Cerebellar cortex (tissue), 1 donor: ENCODE measurements at regions not wholly inside any gene's neighbourhood (a gene's known extent, or its start where the extent isn't known, plus 50 kb on each side); places are given as distances from the start of the nearest gene placed in this dataset.
"Not testable (repeated sequence)": the region's sequence is repeated elsewhere in the genome, so short reads cannot be mapped to it uniquely, and the experiment has no call there.

Source experiments
- DNase-seq: peaks from one replicate; pipeline ENCODE4 v3.0.0-alpha.2; 2015; ENCODE audit warnings: low spot score

DNA sequence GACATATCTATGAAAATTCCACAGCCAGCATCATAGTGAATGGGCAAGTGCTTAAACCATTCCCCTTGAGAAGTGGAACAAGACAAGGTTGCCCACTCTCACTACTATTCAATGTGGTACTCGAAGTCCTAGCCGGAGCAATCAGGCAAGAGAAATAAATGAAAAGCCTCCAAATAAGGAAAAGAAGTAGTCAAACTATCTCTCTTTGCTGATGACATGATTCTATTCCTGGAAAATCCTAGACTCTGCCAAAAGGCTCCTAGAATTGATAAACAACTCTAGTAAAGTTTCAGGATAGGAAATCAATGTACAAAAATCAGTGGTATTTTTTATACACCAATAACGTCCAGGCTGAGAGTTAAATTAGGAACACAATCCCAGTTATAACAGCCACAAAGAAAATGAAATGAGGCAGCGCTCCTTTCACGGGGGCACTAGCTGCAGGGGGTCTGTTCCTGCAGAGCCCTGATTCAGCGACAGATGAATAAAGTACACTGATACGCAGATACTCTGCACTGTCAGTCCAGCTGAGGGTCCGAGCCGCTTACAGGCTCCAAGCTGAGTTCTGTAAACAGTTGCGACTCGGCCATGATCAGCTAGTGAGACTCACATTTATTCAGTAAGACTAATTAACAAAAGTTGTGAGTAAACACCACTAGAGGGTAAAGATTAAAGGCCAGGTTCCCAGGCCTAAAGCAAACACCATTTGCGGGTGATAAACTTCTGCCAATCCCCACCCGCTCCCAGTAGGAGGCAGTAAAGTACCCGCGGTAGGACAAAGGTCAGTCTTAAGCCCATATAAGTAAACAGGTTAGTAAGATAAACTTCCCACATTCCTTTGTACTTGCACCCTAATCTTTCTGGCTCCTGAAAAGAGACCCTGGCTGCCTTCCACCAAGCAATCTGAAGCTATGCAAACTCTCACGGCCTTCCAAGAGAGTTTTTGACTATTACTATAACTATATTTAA lies 290.6 kb upstream of the GRID2 start:
- no peak for DNase-seq

DNA sequence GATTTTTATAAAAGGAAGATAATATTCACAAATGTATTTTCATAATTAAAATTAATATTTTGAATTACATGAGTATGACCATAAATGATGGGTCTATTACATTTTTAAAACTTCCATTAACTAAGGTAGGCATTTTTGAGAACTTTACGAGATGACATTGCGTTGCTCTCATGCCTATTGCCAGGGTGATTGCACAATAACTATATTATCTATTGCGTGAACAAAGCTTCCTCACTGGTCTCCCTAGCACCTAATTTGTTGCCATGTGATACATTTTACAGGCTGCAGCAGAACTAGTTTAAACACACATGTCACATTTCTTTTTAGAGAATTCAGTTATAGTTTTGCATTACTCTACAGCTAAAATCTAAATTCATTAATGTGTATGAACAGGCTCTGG lies 289.7 kb upstream of the GRID2 start:
- no peak for DNase-seq

DNA sequence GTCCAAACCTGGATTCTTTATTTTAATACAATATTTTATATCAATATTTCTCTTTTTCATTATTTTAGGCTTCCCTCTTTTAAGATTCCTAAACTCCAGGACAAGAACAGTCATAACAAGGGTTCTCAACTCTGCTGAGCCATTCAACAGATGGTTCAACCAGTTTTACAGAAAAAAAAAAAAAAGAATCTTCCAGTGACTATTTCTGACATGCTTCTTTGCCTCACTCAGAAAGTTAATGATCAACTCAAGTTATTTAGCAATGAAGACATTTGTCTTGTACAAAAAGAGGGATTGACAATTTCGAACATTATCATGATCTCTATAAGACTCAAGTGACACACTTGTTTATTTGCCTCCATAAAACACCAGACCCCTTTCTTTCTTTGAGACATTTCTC lies 282.6 kb upstream of the GRID2 start:
- DNase-seq: no peak

DNA sequence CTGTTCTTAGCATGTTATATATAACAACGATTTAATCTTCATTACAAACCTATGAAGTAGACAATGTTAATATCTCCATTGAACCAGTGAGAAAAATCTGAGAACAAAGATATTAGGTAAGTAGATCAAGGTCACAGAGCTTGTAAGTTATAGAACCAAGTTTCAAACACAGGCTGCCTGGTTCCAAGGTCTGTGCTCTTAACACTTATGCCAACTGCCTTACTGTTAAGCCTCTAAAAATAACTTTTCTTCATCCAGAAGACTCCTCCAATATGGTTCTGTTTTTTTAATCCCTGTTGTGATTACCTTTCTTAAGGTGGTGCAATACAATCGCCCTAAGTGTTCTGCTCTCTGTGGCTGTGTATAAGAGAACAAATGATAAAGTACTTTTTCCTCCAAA lies 282.0 kb upstream of the GRID2 start:
- no peak for DNase-seq

DNA sequence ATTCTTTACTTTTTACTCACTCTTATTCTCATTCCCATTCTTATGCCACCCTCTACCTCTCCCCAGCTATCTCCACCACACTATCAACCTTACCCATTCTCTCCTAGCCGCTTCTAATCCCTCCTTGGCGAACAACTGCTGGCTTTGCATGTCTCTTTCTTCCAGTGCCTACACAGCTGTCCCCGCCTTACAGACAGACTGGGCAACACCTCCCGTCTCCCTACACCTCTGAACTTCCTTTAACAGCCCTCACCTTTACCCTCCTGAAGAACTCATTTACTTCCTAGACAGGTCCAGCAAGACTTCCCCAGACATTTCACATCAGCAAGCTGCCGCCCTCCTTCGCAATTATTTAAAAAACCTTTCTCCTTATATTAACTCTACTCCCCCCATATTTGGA lies 274.9 kb upstream of the GRID2 start:
- DNase-seq: not testable (repeated sequence)

DNA sequence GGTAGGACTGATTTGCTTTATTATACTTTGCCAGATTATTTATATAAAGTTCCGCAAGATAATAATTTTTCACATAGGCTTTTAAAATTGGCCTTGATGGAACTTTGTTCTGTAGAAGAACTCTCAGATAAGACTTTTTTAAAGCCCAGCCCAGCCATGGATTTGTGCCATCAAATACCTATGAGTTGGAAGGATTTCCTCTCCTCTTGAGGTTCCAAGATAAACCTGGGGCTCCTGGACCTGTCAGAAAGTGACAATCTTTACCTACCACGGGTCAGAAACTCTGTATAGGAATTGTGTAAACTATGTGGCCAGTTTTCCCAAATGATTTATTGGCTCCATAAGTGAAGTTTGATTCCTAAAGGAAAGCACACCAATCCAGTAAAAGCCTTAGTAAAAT lies 271.9 kb upstream of the GRID2 start:
- DNase-seq: no peak

DNA sequence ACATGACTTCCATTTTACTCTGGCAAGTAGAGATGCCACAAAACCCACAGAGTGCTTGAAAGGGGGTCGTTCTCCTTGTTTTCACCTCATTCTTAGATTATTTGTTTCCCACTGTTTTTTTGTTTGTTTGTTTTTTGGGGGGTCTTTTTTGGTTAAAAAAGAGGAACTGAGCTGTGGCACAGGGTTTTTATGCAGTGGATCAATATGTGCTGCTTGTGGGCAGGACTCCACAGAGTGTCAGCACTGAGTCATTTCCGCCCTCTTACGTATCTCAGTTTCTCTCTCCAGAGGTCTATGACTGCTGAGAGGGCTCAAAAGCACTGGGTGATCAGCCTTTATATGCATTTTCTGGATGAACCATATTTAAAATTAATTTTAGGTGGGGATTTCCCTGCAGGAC lies 268.1 kb upstream of the GRID2 start:
- no peak for DNase-seq

DNA sequence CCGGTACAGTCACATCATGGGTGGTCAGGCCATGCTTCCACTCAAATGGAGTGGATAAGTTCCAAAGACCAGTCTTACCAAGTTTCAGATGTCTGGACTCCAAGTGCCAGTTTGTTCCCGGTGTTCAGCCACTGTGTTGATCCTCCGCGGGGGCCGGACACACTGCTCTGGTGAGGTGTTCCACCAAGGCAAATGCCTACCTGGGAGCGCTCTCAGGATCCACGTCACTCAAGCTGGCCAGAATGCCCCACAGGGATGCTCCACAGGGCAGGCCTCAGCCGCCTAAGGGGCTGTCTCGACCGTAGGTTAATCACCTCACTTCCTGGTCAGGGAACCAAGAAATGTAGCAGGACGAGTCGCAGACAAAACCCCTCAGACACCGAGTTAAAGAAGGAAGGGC lies 258.0 kb upstream of the GRID2 start:
- DNase-seq: no peak

DNA sequence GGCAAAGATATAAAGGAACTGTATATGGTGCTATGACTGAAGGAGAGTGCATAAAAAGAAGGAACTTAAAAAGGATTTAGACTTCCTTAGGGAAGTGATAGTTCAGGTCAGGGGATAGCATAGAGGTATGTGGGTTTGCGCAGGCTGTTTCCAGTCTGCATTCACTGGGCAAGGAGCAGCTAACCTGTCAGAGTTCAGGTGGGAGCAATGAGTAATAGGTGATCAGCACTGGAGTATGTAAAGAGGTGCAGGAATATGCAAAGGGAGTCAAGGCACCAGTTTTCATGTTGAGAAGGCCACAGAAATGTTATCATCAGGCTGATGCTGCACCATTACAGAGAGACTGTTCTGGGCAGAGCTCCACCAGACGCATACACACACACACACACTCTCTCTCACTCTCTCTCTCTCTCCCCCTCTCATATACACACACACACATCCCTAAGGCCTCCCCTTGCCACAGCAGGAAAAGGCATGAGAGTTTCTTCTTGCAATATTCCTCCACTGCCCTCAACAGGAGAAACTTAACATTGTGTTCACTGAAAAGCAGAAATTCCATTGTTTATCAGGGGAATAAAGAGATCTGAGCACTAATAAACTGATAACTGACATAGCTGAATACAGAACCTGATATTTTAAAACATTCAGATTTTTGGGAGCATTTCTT lies 256.4 kb upstream of the GRID2 start:
- peak; percentile 5 for DNase-seq

DNA sequence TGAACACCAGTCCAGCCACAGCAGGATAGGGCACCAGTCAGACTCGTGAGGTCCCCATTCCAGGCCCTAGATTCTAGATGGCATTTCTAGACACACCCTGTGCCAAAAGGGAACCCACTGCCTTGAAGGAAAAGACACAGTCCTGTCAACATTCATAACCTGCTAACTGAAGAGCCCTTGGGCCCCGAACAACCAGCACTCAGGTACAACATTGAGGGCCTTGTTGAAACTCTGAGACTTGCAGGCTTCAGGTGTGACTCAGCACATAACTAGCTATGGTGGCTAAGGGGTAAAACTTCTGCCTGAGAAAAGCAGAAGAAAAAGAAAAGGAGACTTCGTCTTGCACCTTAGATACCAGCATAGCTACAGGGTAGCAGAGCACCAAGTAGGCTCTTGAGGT lies 252.9 kb upstream of the GRID2 start:
- DNase-seq: no peak

DNA sequence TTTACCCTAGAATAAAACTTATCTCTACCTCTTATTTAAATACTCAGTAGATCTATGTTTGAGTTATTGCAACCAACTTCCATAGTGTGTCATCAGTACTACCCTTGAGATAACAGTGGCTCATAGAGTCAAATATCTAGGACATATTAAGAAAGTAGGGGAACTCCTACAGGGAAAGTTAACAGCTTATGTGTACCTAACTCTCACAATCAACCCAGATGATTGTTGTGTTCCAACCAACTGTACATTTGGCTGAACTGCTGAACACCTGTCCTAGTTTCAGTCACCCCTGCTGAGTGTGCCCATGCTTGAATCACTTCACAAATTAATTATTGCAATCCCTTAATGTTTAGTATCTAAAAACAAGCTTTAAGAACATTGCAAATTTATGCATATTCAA lies 244.2 kb upstream of the GRID2 start:
- peak; percentile 16 for DNase-seq

DNA sequence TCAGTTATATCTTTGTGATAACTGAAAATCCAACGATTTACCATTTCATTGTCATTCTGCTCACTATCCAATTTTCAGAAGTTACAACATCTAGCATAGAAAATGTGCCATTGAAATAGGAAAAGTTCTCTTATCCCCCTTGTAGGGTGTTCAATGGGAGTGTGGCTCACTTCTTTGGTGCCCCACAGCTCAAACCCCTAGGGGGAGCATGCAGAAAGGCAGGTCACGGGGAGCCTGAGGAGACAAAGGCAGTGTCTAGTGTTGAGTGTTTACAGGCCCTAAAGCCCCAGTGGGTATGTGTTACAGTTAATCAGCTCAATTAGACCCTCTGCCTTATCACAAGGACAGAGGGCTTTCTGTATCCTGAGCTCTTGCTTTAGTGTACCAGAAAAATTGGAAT lies 243.4 kb upstream of the GRID2 start:
- no peak for DNase-seq

DNA sequence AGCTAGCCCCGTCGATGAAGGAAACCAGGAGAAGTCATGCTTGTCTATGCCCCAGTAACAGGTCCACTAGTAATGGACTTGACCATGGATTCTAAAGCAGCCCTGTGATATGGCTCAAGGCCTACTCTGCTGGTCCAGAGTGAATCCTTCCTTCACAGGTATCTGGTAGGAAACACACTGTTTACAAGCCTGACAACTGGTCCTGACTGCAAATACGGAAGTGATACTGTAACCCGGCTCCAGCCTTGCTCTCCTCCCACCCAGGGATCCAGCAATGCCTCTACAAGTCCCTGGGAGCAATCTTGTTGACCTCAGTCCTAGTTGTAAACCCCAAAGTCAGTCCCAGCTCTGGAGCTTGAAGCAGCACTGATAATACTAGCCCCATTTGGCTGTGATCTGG lies 239.2 kb upstream of the GRID2 start:
- DNase-seq: no peak

DNA sequence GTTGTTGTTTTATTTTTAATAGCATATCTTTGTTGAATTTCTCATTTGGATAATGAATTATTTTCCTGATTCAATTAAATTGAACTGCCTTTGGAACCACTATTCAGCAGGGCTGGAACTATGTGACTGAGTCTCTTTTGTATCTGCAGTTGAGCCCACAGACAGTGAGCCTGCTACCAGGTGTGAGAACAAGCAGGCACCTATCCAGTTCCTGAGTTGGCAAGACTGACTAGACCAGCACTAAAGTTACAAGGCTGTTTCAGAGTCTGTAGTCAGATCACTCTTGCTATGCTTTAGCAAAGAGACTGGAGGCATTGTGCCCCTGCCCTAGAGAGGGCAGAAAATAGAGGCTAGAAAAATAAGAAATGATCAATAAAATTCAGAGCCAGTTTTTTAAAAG lies 237.3 kb upstream of the GRID2 start:
- no peak for DNase-seq

DNA sequence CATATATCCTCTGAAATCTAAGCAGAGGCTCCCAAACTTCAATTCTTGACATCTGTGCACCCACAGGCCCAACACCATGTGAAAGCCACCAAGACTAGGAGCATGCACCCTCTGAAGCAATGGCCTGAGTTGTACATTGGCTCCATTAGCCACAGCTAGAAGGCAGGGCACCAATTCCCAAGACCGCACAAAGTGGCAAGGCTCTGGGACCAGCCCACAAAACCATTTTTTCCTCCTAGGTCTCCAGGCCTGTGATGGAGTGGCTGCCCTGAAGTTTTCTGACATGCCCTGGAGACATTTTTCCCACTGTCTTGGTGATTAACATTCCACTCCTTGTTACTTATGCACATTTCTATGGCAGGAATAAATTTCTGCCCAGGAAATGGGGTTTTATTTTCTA lies 232.2 kb upstream of the GRID2 start:
- no peak for DNase-seq

DNA sequence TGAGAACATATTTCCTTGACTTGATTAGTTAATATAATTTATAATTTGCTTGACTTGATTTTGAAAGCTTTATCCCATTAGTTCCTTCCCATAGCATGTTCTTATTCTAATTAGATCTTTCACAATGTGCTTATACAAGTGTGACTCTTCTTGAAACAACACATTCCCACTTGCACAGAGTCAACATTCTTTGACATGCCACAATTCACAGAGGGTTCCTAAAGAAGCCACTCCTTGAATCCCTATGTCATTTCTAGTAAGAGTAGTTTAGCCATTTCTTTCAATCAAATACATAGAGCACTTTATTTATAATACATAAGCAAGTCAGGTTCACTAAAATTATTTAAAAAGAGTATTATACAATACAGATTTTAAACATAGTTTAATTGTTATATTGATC lies 228.9 kb upstream of the GRID2 start:
- DNase-seq: no peak

DNA sequence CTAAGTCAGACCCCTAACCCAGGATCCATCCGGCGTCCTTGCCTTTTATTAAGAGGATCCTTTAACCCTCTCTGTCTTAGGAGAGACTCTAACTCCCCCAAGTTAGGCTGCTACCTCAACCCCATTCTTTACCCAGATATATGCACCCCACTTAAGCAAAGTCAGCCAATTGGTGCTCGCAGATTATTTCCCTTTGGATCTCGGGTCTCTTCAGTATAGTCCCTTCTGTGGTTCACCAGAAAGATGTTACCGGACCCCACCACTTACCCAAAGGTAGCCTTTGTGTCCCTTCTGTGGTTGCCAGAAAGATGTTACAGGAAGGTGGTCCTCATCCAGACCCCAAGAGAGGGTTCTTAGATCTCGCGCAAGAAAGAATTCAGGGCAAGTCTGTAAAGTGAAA lies 212.9 kb upstream of the GRID2 start:
- DNase-seq: no peak

DNA sequence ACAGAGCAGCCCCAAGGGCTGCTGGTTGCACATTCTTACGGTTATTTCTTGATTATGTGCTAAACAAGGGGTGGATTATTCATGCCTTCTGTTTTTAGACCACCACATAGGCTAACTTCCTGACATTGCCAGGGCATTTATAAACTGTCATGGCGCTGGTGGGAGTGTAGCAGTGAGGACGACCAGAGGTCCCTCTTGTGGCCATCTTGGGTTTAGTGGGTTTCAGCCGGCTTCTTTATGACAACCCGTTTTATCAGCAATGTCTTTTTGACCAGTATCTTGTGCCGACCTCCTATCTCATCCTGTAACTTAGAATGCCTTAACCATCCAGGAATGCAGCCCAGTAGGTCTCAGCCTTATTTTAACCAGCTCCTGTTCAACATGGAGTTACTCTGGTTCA lies 212.4 kb upstream of the GRID2 start:
- DNase-seq: peak; percentile 7

DNA sequence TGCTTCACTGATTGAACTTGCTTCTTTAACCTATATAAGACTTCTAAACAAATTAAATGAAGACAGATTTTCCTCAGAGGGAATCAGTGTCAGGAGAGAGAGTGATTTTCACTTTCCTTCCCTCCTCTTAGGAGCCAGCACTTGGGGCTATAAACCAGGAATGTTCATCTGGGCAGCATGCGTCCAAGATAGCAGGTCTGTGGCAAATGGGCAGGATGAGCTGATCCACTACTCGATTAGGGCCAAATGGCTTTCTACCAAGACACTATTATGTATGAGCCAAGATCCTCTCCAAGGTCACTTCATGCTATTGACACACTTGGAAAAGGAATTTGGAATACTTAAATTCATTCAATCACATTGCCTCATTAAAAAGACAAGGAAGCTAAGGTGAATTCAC lies 203.9 kb upstream of the GRID2 start:
- DNase-seq: peak; percentile 50

DNA sequence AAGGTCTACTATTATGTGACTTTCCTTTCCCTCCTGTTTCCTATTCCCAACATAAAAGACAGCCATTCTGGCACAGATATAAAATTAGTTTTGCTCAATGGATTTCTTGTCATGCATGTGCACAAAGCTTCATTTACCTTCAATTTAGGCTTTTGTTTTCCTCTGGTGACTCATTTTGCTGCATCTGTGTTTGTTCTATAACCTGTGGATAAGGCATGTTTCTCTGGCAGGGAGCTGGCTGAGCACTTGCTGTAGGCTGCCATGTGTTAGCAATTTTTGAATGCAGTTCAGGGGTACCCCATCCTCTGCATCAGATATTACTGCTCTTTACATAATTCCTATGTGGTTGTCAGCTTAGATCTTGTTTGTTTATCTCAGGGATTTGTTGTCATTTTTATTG lies 202.8 kb upstream of the GRID2 start:
- no peak for DNase-seq

DNA sequence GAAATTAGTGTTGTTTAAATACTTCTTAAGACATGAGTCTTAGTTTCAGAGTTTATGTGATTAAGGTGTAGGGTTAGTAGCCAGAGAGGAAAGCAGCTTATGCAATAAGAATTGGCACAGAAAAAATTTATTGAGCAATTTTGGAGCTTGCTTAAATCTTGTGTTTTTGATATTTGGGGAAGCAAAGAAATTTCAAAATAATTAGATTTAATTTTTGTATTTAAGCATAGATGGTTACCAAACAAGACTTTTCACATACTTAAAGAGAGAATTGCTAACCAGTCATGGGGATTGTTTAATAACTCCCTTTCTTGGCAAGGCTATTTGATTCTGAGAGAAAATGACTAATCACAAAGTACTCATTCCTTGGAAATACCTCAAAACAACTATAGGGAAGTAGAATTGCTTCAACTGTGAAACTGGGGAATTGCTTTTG lies 202.0 kb upstream of the GRID2 start:
- no peak for DNase-seq

DNA sequence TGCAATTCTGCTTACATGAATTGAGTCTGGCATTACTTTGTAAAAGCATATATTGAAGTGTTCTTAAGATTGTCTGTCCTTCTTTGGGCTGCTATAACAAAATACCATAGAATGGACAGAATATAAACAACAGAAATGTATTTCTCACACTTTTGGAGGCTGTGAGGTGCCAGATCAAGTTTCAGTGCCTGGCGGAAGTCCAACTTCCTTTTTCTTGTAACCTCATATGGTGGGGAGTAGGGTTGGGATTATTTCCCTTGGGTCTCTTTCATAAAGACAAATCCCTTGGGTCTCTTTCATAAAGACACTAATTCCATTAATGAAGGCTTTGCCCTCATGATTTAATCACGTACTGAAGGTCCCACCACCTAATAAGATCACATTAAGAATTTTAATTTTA lies 199.3 kb upstream of the GRID2 start:
- no peak for DNase-seq

DNA sequence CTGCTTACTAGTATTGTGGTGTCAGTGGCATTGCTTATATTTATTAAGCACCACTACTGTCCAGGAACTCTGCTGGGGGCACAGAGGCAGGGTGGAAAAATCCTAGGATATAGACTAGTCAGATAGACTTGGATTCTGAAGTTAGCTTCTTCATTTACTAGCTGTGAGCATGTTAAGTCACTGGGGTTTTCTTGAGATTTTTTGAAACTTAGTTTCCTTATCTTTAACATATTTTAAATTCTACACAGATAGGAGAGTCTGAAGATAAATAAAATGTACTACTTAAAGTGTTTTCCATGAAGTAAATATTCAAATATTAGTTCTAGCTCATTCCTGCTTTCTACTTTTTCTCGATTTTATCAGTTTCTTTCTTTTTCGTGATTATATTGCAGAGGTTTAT lies 196.9 kb upstream of the GRID2 start:
- DNase-seq: no peak

DNA sequence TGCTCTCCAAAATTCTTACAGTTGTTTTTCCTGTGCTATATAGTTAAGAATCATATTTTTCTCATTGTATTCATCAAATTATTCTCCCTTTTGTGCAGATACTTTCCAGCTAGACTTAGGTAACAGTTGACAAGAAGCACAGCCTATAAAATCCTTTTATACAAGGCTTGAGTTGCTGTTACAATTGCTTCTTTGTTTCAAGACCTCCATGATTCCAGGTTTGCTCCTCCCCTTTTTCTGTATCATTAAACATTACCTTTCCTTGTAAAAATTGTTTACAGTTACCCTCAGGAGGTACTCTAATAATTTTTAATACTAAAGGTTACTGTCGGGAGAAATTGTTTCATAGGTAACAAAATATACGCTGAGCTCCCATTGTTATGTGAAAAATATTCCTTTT lies 192.3 kb upstream of the GRID2 start:
- DNase-seq: no peak
